Stimulated activated naive CD8-positive, alpha-beta T cell treated with anti-CD3 and anti-CD28 coated beads, Interleukin-15, Interleukin-2, amounts not matched to agents 100 ng/mL and 50 ng/mL, for 24 hours (primary cell): ENCODE measurements at regions not wholly inside any gene's neighbourhood (a gene's known extent, or its start where the extent isn't known, plus 50 kb on each side); places are given as distances from the start of the nearest gene placed in this dataset.

Source experiments
- H3K27ac Mint-ChIP-seq: one replicate; pipeline ENCODE4 v1.8.0; 2021; ENCODE audit warnings: mild to moderate bottlenecking, mixed read lengths
- H3K27me3 Mint-ChIP-seq: one replicate; pipeline ENCODE4 v1.8.0; 2021; ENCODE audit warnings: mixed read lengths
- H3K36me3 Mint-ChIP-seq: one replicate; pipeline ENCODE4 v1.8.0; 2021; ENCODE audit warnings: low read depth, mixed read lengths
- H3K4me1 Mint-ChIP-seq: one replicate; pipeline ENCODE4 v1.8.0; 2021; ENCODE audit warnings: low read depth, mixed read lengths
- H3K4me3 Mint-ChIP-seq: one replicate; pipeline ENCODE4 v1.8.0; 2021; ENCODE audit warnings: mild to moderate bottlenecking, mixed read lengths
- H3K9me3 Mint-ChIP-seq: one replicate; pipeline ENCODE4 v1.8.0; 2021; ENCODE audit warnings: mixed read lengths

DNA sequence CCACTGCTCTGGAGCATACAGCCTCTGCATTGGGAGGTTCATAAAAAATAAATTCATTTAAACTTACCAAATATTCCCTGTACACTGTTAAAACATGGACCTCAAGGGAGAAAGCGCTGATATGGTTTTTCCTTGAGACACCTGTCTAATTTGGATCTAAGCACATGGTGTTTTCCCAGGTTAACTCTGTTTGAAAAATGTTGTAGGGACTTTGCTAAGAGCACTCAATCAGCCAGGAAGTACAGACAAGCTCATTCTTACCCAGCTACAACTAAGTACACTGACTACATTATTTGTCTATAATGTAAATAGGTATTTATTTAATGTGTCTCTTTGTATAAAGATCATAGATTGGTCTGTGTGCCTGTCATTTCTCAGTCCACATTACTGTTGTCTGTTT is 61.8 kb upstream of the BCAR3 start:
- H3K4me1 Mint-ChIP-seq: peaks cover 17% of the 10 kb centered on the region
- no peak overlapping the region for H3K4me3 Mint-ChIP-seq
- H3K36me3 Mint-ChIP-seq: no peaks in the 10 kb centered on the region
- H3K27me3 Mint-ChIP-seq: peaks cover 8% of the 10 kb centered on the region
- no peak overlapping the region for H3K27ac Mint-ChIP-seq
- peaks cover 12% of the 10 kb centered on the region for H3K9me3 Mint-ChIP-seq

DNA sequence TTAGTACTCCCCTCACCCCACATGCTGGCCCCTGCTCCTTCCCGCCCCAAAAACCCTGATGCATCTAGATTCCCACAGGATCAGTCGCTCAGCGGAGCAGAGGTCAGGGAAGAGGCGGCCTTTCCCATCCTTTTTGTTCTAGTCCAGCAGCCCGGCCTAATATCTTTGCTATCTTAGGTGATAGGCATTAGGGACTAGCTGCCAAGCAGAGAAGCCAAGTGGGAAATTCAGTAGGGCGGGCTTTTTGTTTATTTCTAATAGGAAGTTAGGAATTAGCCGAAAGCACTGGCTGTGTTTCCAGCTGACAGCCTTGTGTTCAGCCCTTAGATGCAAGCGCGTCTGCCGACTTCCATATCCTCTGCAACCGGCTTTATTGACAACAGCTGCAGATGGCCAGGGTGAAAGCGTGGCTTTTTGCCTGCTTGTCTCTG is 59.0 kb upstream of the BCAR3 start:
- Mint-ChIP-seq H3K36me3 (no peaks in the 10 kb centered on the region), H3K4me1 (peaks cover 13% of the 10 kb centered on the region), H3K4me3 (no peak overlapping the region), H3K27ac (no peak overlapping the region), H3K9me3 (no peaks in the 10 kb centered on the region), H3K27me3 (no peaks in the 10 kb centered on the region)

DNA sequence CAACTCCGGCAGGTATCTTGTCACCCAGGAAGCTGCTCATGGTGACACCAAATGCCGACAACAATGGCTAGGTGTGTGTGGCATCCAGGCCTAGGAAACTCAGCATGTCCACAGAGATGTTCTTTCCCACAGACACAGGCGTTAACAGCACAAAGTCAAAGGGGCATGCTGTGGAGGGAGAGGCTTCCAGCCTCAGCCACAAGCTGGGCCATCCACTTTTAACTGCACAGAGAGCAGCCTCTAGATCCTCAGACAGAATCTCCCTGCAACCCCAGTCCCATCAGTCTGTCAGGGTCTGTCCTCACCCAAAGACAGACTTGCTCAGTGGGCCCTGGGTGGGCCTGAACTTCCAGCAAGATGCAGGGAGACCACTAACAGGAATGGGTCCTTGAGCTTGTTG is 58.5 kb upstream of the BCAR3 start:
- Mint-ChIP-seq H3K4me1 (peaks cover 9% of the 10 kb centered on the region), H3K9me3 (no peaks in the 10 kb centered on the region), H3K27ac (no peak overlapping the region), H3K27me3 (no peaks in the 10 kb centered on the region), H3K36me3 (no peaks in the 10 kb centered on the region), H3K4me3 (no peak overlapping the region)

DNA sequence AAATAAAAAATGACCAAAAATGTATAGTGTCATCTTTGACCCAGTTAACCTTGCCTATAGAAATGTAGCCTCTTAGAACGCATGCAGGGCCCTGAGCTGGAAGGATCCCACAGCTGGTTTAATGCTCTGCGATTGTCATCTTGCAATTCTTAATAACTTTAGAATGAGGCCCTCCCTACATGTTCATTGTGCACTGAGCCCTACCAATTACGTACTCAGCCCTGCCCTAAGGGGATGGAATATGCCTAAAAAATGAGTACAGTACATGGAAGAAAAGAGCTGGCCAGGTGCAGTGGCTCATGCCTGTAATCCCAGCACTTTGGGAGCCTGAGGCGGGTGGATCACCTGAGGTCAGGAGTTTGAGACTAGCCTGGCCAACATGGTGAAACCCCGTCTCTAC is 57.8 kb upstream of the BCAR3 start:
- Mint-ChIP-seq H3K27ac (no peak overlapping the region), H3K9me3 (no peaks in the 10 kb centered on the region), H3K4me3 (no peak overlapping the region), H3K4me1 (peaks cover 2% of the 10 kb centered on the region), H3K36me3 (no peaks in the 10 kb centered on the region), H3K27me3 (no peaks in the 10 kb centered on the region)

DNA sequence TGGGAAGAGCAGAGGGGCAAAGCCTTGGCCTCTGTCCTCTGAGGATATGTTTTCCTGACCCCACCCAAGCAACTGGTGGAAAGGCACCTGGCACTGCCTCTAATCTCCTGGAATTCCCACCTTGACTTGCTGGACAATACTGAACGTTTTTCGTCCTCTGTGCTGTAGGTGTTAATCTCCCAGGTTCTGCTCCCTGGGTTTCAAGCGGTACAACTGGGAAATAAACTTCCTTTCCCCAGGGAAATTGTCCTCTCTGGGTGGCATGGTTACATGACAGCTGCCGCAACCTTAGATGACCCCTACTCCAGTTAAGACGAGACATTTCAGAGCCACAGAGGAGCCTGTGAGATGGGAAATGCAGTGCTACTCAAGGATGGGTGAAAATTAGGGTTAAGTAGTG is 57.3 kb upstream of the BCAR3 start:
- no peak overlapping the region for H3K27ac Mint-ChIP-seq
- H3K9me3 Mint-ChIP-seq: no peaks in the 10 kb centered on the region
- no peak overlapping the region for H3K4me3 Mint-ChIP-seq
- H3K4me1 Mint-ChIP-seq: no peaks in the 10 kb centered on the region
- H3K27me3 Mint-ChIP-seq: no peaks in the 10 kb centered on the region
- no peaks in the 10 kb centered on the region for H3K36me3 Mint-ChIP-seq

DNA sequence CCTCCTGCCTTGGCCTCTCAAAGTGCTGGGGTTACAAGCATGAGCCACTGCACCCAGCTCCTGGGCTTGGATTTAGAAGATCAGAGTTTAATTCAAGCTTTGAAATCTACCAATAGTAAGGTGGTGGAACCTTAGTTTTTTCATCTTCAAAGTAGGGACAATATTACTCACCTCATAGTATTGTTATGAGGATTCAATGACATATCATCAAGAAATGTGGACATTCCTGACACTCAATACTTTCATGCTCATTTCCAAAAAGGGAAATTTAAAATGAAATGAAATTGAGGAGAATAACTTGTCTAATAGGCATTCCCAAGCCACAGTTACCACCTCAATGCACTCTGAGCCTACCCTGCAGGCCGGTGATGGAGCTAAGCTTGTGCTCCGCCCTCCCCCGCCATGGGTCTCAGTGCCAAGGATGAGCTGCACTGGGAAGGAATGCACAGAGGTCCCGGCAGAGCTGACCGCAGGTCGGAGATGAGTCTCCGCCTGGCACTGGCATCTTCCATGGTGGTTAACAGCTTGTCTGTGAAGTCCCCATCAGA is 56.5 kb upstream of the BCAR3 start:
- Mint-ChIP-seq H3K4me1 (no peaks in the 10 kb centered on the region), H3K36me3 (no peaks in the 10 kb centered on the region), H3K27me3 (no peaks in the 10 kb centered on the region), H3K4me3 (no peak overlapping the region), H3K9me3 (no peaks in the 10 kb centered on the region), H3K27ac (no peak overlapping the region)

DNA sequence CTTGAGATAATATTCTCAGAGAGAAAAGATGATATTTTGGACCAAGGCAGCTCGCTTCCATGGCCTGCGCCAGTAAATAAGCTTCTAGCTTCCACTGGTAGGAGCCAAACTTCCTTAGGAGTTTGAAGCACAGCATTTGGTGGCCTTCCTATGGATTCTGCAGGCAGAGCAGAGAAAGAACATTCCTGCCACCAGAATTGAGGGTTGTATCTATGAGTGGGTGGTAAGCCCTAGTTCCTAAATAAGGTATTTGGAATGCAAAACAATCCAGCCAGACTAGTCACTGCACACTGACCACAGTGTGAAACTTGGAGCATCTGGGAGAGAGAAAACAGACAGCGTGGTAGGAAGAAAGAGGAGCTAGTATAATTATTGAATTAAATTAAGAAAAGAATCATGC is 54.1 kb upstream of the BCAR3 start:
- Mint-ChIP-seq H3K4me3 (no peak overlapping the region), H3K27ac (no peak overlapping the region), H3K27me3 (no peaks in the 10 kb centered on the region), H3K9me3 (no peaks in the 10 kb centered on the region), H3K36me3 (no peaks in the 10 kb centered on the region), H3K4me1 (no peaks in the 10 kb centered on the region)

DNA sequence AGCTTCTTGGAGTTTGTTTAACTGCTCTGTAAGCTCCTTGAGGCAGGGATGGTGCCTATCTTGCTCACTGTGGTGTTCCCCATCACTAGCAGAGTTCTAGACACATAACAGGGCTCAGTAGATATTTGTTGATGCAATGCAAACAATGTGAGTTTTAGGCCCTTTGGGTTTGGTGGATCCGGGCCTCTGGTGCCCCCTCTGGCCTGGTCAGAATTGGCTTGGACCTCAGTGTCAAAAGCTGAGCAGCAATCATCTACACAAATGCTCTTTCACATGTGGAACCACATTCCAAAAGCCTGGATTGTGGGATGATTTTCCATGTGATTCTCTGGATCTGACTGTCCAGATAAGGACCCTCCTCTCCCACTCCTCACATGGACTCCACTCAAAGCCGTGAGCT is 53.4 kb upstream of the BCAR3 start:
- H3K4me3 Mint-ChIP-seq: no peak overlapping the region
- no peak overlapping the region for H3K27ac Mint-ChIP-seq
- H3K9me3 Mint-ChIP-seq: no peaks in the 10 kb centered on the region
- H3K36me3 Mint-ChIP-seq: no peaks in the 10 kb centered on the region
- no peaks in the 10 kb centered on the region for H3K27me3 Mint-ChIP-seq
- no peaks in the 10 kb centered on the region for H3K4me1 Mint-ChIP-seq

DNA sequence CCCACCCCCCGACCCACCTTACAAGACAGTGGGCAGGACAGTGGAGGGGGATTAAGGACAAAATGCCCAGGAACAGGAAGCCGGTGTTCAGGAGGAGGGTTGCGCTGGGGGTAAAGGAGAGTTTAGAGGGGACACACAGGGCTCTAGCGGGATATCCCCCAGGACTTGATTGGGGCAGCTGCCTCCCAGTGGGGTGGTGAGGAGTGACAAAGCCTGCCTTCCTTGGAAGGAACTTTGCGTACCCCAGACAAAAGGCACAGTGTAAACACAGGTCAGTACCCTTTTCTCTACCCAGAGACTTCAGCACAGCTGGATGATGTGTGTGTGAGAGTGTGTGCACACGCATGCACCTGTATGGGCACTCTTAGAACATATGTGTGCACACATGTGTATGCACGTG is 51.7 kb upstream of the BCAR3 start:
- Mint-ChIP-seq H3K4me3 (no peak overlapping the region), H3K4me1 (no peaks in the 10 kb centered on the region), H3K9me3 (no peaks in the 10 kb centered on the region), H3K27ac (no peak overlapping the region), H3K27me3 (no peaks in the 10 kb centered on the region), H3K36me3 (no peaks in the 10 kb centered on the region)

DNA sequence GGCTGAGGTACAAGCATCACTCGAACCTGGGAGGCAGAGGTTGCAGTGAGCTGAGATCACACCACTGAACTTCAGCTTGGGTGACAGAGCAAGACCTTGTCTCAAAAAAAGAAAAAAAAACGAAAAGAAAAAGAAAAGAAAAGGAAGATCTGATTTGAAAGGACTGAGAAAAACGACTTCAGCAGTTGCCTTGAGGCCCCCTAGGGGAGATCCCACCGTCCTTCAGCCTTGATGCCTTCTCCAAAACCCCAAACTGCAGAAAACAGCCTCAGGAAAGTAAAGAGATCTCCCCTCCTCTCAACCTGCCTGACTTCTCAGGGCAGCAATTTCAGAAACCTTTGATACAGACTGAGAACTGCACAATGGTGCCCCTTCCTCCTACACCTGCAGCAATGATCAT is 50.9 kb upstream of the BCAR3 start:
- H3K4me1 Mint-ChIP-seq: no peaks in the 10 kb centered on the region
- no peak overlapping the region for H3K27ac Mint-ChIP-seq
- no peaks in the 10 kb centered on the region for H3K36me3 Mint-ChIP-seq
- H3K4me3 Mint-ChIP-seq: no peak overlapping the region
- no peaks in the 10 kb centered on the region for H3K9me3 Mint-ChIP-seq
- no peaks in the 10 kb centered on the region for H3K27me3 Mint-ChIP-seq
